SK-N-MC (cell line): ENCODE measurements at regions not wholly inside any gene's neighbourhood (a gene's known extent, or its start where the extent isn't known, plus 50 kb on each side); places are given as distances from the start of the nearest gene placed in this dataset.

Experiments
- EZH2 ChIP-seq: fragments of 200-600 bp; sonication (generic); IDR thresholded peaks from one replicate; pipeline ENCODE4 v1.6.1; 2017; ENCODE audit warnings: antibody characterized with exemption
- FOXP2 ChIP-seq: optimal IDR thresholded peaks from 2 replicates; pipeline ENCODE3; 2011; ENCODE audit warnings: mild to moderate bottlenecking, moderate library complexity; ENCODE audit not compliant: insufficient read depth; ENCODE audit errors: extremely low read length, control extremely low read depth

GRCh38 chr6:48325701-48326100, 214.7 kb upstream of the PTCHD4 start:
- TF ChIP-seq FOXP2, result no peak
- no peak for TF ChIP-seq EZH2
